Body of pancreas (tissue), 4 donors: ENCODE measurements at regions not wholly inside any gene's neighbourhood (a gene's known extent, or its start where the extent isn't known, plus 50 kb on each side); places are given as distances from the start of the nearest gene placed in this dataset.

Experiments
- ATAC-seq: fragments of 150-250 bp; one replicate; pipeline ENCODE4 v1.9.1; 2016
- DNase-seq, 4 donors: peaks; one replicate each; pipeline ENCODE4 v3.0.0-alpha.2; 2019
- H3K27ac ChIP-seq, 4 donors: fragments of 200-600 bp; sonication (generic); 1 replicate in 3 of 4; 2 replicates in 1 of 4; pipeline versions ENCODE4 v1.5.1 to v1.6.1; 2016 to 2019; ENCODE audit warnings: mild to moderate bottlenecking in 1 of 4, mixed read lengths in 1 of 4, moderate library complexity in 1 of 4
- H3K27me3 ChIP-seq, 2 donors: fragments of 200-600 bp; sonication (generic); one replicate each; pipeline ENCODE4 v1.6.0; 2016; ENCODE audit warnings: mild to moderate bottlenecking in 1 of 2
- H3K36me3 ChIP-seq, 2 donors: fragments of 200-600 bp; sonication (generic); replicated peaks in 1 of 2; 2 replicates each; pipeline ENCODE4 v1.5.1; 2016; ENCODE audit warnings: low read depth in 2 of 2; ENCODE audit not compliant: insufficient read depth in 1 of 2
- H3K4me1 ChIP-seq: fragments of 200-600 bp; sonication (generic); one replicate; pipeline ENCODE4 v1.6.0; 2016
- H3K4me3 ChIP-seq, 2 donors: fragments of 200-600 bp; sonication (generic); 1 replicate in 1 of 2; 2 replicates in 1 of 2; pipeline ENCODE4 v1.5.1; 2016 to 2019
- H3K9me3 ChIP-seq, 3 donors: fragments of 200-600 bp; sonication (generic); 1 replicate in 2 of 3; 2 replicates in 1 of 3; pipeline ENCODE4 v1.5.1; 2016
- POLR2A ChIP-seq, 3 donors: fragments of 450-650 bp; IDR thresholded peaks; one replicate each; pipeline ENCODE4 v1.6.1; 2016; ENCODE audit warnings: antibody characterized with exemption in 3 of 3, mild to moderate bottlenecking in 2 of 3
- WGBS, 2 donors: methylation state at CpG; one replicate each; pipeline ENCODE4 v1.1.5; 2017; 5-methylcytosine and 5-hydroxymethylcytosine counted together
- intact Hi-C: fragments of 100-400 bp; cut with DNase I; formaldehyde crosslinking; loops from one replicate; pipeline ENCODE4 v1.15.1; 2023
- TF ChIP-seq, protein P1 (sequence below), 7 experiments: fragments of 450-650 bp in 4 of 7; fragments of 200-600 bp in 3 of 7; sonication (generic) in 3 of 7; IDR thresholded peaks; one replicate each; pipeline ENCODE4 v1.5.1; 2016 to 2019; ENCODE audit warnings: antibody characterized with exemption in 7 of 7

DNA sequence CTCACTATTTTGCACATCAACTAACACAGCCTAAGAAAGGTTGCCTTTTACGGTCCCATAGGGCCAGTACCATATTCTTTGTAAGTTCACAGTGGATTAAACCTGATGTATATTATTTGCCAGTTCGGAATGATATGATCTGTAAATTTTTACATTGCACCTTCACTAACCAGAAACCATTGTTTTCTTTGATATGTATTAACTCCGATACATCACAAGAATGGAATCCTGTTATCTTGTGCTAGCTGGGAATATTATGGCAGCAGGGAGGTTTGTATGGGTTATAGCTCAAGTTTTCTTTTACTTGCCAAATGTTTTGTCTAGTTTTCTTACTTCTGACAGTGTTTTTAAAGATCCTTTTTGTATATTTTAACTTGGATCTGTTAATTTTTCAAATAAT lies 51.4 kb upstream of the S1PR1 start:
- Histone ChIP-seq H3K9me3 (no peaks in the 10 kb centered on the region), H3K4me3 (no peak overlapping the region), H3K36me3 (no peaks in the 10 kb centered on the region), H3K4me1 (no peaks in the 10 kb centered on the region), H3K27me3 (no peaks in the 10 kb centered on the region), H3K27ac (no peak overlapping the region)
- DNase-seq: no peak
- TF ChIP-seq POLR2A (IDR thresholded peaks at IDR 0.05): no peak
- TF ChIP-seq, protein P1, sequence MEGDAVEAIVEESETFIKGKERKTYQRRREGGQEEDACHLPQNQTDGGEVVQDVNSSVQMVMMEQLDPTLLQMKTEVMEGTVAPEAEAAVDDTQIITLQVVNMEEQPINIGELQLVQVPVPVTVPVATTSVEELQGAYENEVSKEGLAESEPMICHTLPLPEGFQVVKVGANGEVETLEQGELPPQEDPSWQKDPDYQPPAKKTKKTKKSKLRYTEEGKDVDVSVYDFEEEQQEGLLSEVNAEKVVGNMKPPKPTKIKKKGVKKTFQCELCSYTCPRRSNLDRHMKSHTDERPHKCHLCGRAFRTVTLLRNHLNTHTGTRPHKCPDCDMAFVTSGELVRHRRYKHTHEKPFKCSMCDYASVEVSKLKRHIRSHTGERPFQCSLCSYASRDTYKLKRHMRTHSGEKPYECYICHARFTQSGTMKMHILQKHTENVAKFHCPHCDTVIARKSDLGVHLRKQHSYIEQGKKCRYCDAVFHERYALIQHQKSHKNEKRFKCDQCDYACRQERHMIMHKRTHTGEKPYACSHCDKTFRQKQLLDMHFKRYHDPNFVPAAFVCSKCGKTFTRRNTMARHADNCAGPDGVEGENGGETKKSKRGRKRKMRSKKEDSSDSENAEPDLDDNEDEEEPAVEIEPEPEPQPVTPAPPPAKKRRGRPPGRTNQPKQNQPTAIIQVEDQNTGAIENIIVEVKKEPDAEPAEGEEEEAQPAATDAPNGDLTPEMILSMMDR (IDR thresholded peaks at IDR 0.05): no peak
- 61 to 70% methylated on average over 3 of the region's 3 CpGs for WGBS, 2 donors
- intact Hi-C loops: no loop called here
- ATAC-seq: no peak

DNA sequence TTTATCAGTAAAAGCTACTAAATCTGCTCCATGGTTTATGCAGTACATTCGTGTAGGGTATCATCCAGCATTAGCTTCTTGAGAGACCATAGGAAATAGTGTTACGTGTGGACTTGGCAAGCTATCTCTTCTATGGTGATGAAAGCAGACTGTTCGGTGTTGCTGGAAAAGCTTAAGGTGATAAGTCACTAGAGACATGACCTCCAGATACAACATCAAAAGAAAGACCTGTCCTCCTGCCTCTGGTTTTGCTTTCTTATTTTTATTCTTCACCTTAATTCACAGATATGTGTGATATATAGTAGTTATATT lies 53.5 kb upstream of the S1PR1 start:
- ATAC-seq: no peak
- H3K4me3 ChIP-seq: no peak overlapping the region
- no peak overlapping the region for H3K27ac ChIP-seq
- no peaks in the 10 kb centered on the region for H3K27me3 ChIP-seq
- no peaks in the 10 kb centered on the region for H3K36me3 ChIP-seq
- TF ChIP-seq POLR2A (IDR thresholded peaks at IDR 0.05): no peak
- TF ChIP-seq, protein P1 (IDR thresholded peaks at IDR 0.05): no peak
- 25 to 31% methylated on average over 3 of the region's 3 CpGs for WGBS, 2 donors
- intact Hi-C loops: no loop called here
- no peak for DNase-seq
- H3K9me3 ChIP-seq: no peaks in the 10 kb centered on the region
- no peaks in the 10 kb centered on the region for H3K4me1 ChIP-seq

DNA sequence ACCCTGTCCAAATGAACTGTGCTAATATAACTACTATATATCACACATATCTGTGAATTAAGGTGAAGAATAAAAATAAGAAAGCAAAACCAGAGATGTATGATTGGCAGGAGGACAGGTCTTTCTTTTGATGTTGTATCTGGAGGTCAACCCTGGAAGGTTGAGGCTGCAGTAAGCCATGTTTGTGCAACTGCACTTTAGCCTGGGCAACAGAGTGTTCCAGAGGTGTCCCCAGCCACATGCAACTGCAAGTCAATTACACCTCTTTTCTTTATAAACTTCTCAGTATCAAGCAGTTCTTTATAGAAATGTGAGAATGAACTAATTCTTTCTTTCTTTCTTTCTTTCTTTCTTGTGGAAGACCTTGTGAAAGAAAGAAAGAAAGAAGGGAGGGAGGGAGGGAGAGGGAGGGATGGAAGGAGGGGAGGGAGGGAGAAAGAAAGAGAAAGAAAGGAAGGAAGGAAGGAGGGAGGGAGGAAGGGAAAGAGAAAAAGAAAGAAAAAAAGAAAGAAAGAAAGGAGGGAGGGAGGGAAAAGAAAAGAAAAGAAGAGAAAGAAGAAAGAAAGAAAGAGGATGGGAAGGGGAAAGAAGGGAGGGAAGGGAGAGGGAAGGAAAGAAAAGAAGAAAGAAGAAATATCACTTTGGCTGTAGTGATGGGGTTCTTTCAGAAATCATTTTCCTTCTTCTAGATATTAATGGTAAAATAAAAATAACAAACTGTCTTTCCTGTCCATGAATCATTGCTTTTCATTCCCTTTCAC lies 54.0 kb upstream of the S1PR1 start:
- H3K27me3 ChIP-seq: no peaks in the 10 kb centered on the region
- no peak overlapping the region for H3K27ac ChIP-seq
- intact Hi-C loops: no loop called here
- ATAC-seq (no peak), DNase-seq (no peak)
- TF ChIP-seq, protein P1 (IDR thresholded peaks at IDR 0.05): no peak
- TF ChIP-seq POLR2A (IDR thresholded peaks at IDR 0.05): no peak
- no peaks in the 10 kb centered on the region for H3K9me3 ChIP-seq
- no peaks in the 10 kb centered on the region for H3K4me1 ChIP-seq
- H3K4me3 ChIP-seq: no peak overlapping the region
- no peaks in the 10 kb centered on the region for H3K36me3 ChIP-seq

DNA sequence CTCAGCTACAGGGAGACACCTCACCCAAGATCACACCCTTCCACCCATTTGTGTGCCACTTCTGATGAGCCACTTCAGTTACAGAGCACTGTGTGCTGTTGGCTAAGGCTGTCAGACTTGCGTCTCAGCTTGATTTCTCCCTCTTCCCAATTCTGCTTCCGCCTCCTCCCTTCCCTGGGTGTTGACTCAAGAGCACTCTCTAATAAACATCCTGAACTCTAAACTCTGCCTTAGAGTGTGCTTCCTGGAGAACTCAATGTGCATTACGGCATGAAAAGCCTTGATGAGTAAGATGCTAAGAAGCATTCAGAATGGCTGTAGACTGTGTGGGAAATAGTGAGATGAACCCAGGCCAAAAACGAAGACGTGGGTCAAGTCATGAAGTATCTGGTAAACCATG lies 54.9 kb upstream of the S1PR1 start:
- H3K9me3 ChIP-seq: no peaks in the 10 kb centered on the region
- H3K27me3 ChIP-seq: no peaks in the 10 kb centered on the region
- ATAC-seq (peak; percentile 40), DNase-seq (no peak)
- intact Hi-C loops: no loop called here
- TF ChIP-seq, protein P1 (IDR thresholded peaks at IDR 0.05): no peak
- no peak for TF ChIP-seq POLR2A (IDR thresholded peaks at IDR 0.05)
- H3K36me3 ChIP-seq: no peaks in the 10 kb centered on the region
- no peak overlapping the region for H3K4me3 ChIP-seq
- 57 to 65% methylated on average over 5 of the region's 5 CpGs for WGBS, 2 donors
- H3K27ac ChIP-seq: no peak overlapping the region
- H3K4me1 ChIP-seq: no peaks in the 10 kb centered on the region
